HCT116 (cell line): ENCODE measurements at regions not wholly inside any gene's neighbourhood (a gene's known extent, or its start where the extent isn't known, plus 50 kb on each side); places are given as distances from the start of the nearest gene placed in this dataset.

ENCODE experiments used
- ATAC-seq: fragments of 200-7000 bp; cut with Tn5 transposase; 2 replicates; pipeline ENCODE4 v1.9.1; 2020; ENCODE audit warnings: mild to moderate bottlenecking, moderate library complexity
- BruUV-seq: library from RNA; stranded (reverse); fragments of 400-500 nt; replicated peaks from 2 replicates; lab custom pipeline; 2021; lab: Mats Ljungman, UMichigan
- CTCF ChIA-PET: fragments of 300-600 bp; sonication (Branson Sonifier 250); formaldehyde crosslinking; loops from one replicate; lab custom pipeline; 2021; ENCODE audit warnings: antibody characterized with exemption; lab: Charles Lee
- POLR2A ChIA-PET: fragments of 300-600, 350-600 bp; sonication (Branson Sonifier 250); formaldehyde crosslinking; loops from one replicate; lab custom pipeline; 2021; ENCODE audit warnings: antibody characterized with exemption; lab: Charles Lee
- RAD21 ChIA-PET, 2 experiments: fragments of 300-600 bp; sonication (Branson Sonifier 250); formaldehyde crosslinking; loops; one replicate each; lab custom pipeline; 2023; ENCODE audit warnings: low total read pairs in 2 of 2; ENCODE audit not compliant: uncharacterized antibody in 2 of 2, unreplicated experiment in 2 of 2, low non-redundant PET in 1 of 2; lab: Charles Lee
- DNase-seq: peaks from one replicate; pipeline ENCODE4 v3.0.0-alpha.2; 2010; ENCODE audit warnings: low read depth, low spot score
- H2AFZ ChIP-seq: fragments of 200-600 bp; shearing (Covaris generic), sonication (generic); 2 replicates; pipeline ENCODE4 v1.6.1; 2017; ENCODE audit warnings: low read depth, mixed run types, mixed read lengths, antibody characterized with exemption, low read length; ENCODE audit not compliant: poor library complexity, severe bottlenecking
- H3K27ac ChIP-seq: 2 replicates; pipeline ENCODE4 v1.5.1; 2012; ENCODE audit warnings: low read depth, low read length
- H3K27me3 ChIP-seq: fragments of 200-600 bp; sonication (generic); 2 replicates; pipeline ENCODE4 v1.6.1; 2016; ENCODE audit warnings: mixed run types, low read length, mixed read lengths; ENCODE audit not compliant: insufficient read depth
- H3K36me3 ChIP-seq, 2 experiments: fragments of 200-500 bp in 1 of 2; fragments of 200-600 bp in 1 of 2; sonication (Bioruptor generic) in 1 of 2; sonication (generic) in 1 of 2; 2 replicates each; pipeline versions ENCODE4 v1.5.1 to v1.6.1; 2014 to 2016; ENCODE audit warnings: low read length in 2 of 2, inconsistent platforms in 1 of 2, mixed read lengths in 1 of 2, mixed run types in 1 of 2; ENCODE audit not compliant: insufficient read depth in 2 of 2, control insufficient read depth in 1 of 2
- H3K4me1 ChIP-seq, 2 experiments: fragments of 200-600 bp in 1 of 2; sonication (generic) in 1 of 2; 2 replicates each; pipeline versions ENCODE4 v1.5.1 to v1.6.1; 2012 to 2017; ENCODE audit warnings: low read length in 2 of 2, inconsistent platforms in 1 of 2, mild to moderate bottlenecking in 1 of 2, mixed read lengths in 1 of 2, mixed run types in 1 of 2, moderate library complexity in 1 of 2; ENCODE audit not compliant: insufficient read depth in 2 of 2, control insufficient read depth in 1 of 2
- H3K4me2 ChIP-seq: fragments of 200-600 bp; sonication (generic); 2 replicates; pipeline ENCODE4 v1.6.1; 2017; ENCODE audit warnings: mixed run types, low read length, mixed read lengths
- H3K4me3 ChIP-seq, 2 experiments: fragments of 200-600 bp in 1 of 2; sonication (generic) in 1 of 2; replicated peaks in 1 of 2; 2 replicates each; pipeline ENCODE4 v1.5.1; 2011 to 2016; ENCODE audit warnings: low read length in 2 of 2, control low read depth in 1 of 2, low read depth in 1 of 2, mild to moderate bottlenecking in 1 of 2, mixed read lengths in 1 of 2, mixed run types in 1 of 2
- H3K79me2 ChIP-seq: fragments of 200-600 bp; sonication (generic); 2 replicates; pipeline ENCODE4 v1.6.1; 2017; ENCODE audit warnings: mild to moderate bottlenecking, mixed run types, low read length, moderate library complexity, mixed read lengths; ENCODE audit not compliant: insufficient read depth
- H3K9ac ChIP-seq: fragments of 200-600 bp; sonication (generic); 2 replicates; pipeline ENCODE4 v1.6.1; 2016; ENCODE audit warnings: low read length, mixed read lengths
- H3K9me2 ChIP-seq: fragments of 200-600 bp; sonication (generic), shearing (Covaris generic); 2 replicates; pipeline ENCODE4 v1.6.1; 2017; ENCODE audit warnings: mixed run types, mild to moderate bottlenecking, moderate library complexity; ENCODE audit not compliant: insufficient read depth
- H3K9me3 ChIP-seq, 2 experiments: fragments of 200-500 bp in 1 of 2; fragments of 200-600 bp in 1 of 2; sonication (Bioruptor generic) in 1 of 2; sonication (generic) in 1 of 2; 2 replicates each; pipeline ENCODE4 v1.6.1; 2014 to 2017; ENCODE audit warnings: low read length in 2 of 2, mixed read lengths in 2 of 2, inconsistent platforms in 1 of 2, low read depth in 1 of 2, mild to moderate bottlenecking in 1 of 2, mixed run types in 1 of 2, moderate library complexity in 1 of 2; ENCODE audit not compliant: control insufficient read depth in 1 of 2, insufficient read depth in 1 of 2
- H4K20me1 ChIP-seq: fragments of 200-600 bp; sonication (generic), shearing (Covaris generic); 2 replicates; pipeline ENCODE4 v1.6.1; 2017; ENCODE audit warnings: mixed run types, mild to moderate bottlenecking, moderate library complexity; ENCODE audit not compliant: insufficient read depth
- ATF3 ChIP-seq: IDR thresholded peaks from 2 replicates; pipeline ENCODE4 v1.6.1; 2012
- CBX3 ChIP-seq: IDR thresholded peaks from 2 replicates; pipeline ENCODE4 v1.6.1; 2012; ENCODE audit warnings: low read depth
- CEBPB ChIP-seq: IDR thresholded peaks from 2 replicates; pipeline ENCODE4 v1.6.1; 2012; ENCODE audit warnings: low read depth
- CTCF ChIP-seq, 3 experiments: fragments of 200-600 bp in 1 of 3; sonication (generic) in 1 of 3; IDR thresholded peaks in 2 of 3; conservative IDR thresholded peaks in 1 of 3; 2 replicates each; pipeline ENCODE4 v1.5.1; 2012 to 2017; ENCODE audit warnings: low read depth in 2 of 3, low read length in 2 of 3, antibody characterized with exemption in 1 of 3, borderline replicate concordance in 1 of 3, control low read depth in 1 of 3, mild to moderate bottlenecking in 1 of 3, mixed read lengths in 1 of 3, mixed run types in 1 of 3, moderate library complexity in 1 of 3; ENCODE audit not compliant: insufficient read depth in 1 of 3
- EGR1 ChIP-seq: IDR thresholded peaks from 2 replicates; pipeline ENCODE4 v1.6.1; 2012; ENCODE audit warnings: low read depth
- ELF1 ChIP-seq: IDR thresholded peaks from 2 replicates; pipeline ENCODE4 v1.6.1; 2012; ENCODE audit warnings: low read depth, borderline replicate concordance
- EZH2phosphoT487 ChIP-seq: fragments of 200-600 bp; IDR thresholded peaks from 2 replicates; pipeline ENCODE4 v1.6.1; 2018; ENCODE audit warnings: antibody characterized with exemption, borderline replicate concordance
- JUND ChIP-seq: IDR thresholded peaks from 2 replicates; pipeline ENCODE4 v1.6.1; 2012
- MAX ChIP-seq: IDR thresholded peaks from 2 replicates; pipeline ENCODE4 v1.6.1; 2012
- POLR2A ChIP-seq: IDR thresholded peaks from 2 replicates; pipeline ENCODE4 v1.7.0; 2011; ENCODE audit warnings: borderline replicate concordance; ENCODE audit not compliant: insufficient read depth, insufficient read length; ENCODE audit errors: extremely low read depth
- POLR2AphosphoS5 ChIP-seq: IDR thresholded peaks from 2 replicates; pipeline ENCODE4 v1.6.1; 2011; ENCODE audit warnings: mild to moderate bottlenecking, low read depth, low read length, moderate library complexity
- RAD21 ChIP-seq: IDR thresholded peaks from 2 replicates; pipeline ENCODE4 v1.6.1; 2012; ENCODE audit warnings: low read depth, mild to moderate bottlenecking
- REST ChIP-seq: IDR thresholded peaks from 2 replicates; pipeline ENCODE4 v1.6.1; 2012; ENCODE audit warnings: low read depth
- SIN3A ChIP-seq: IDR thresholded peaks from 2 replicates; pipeline ENCODE4 v1.6.1; 2012; ENCODE audit warnings: low read depth
- SP1 ChIP-seq: IDR thresholded peaks from 2 replicates; pipeline ENCODE4 v1.6.1; 2012; ENCODE audit warnings: low read depth
- SRF ChIP-seq: IDR thresholded peaks from 2 replicates; pipeline ENCODE4 v1.6.1; 2012; ENCODE audit warnings: low read depth
- TCF7L2 ChIP-seq: IDR thresholded peaks from 2 replicates; pipeline ENCODE4 v1.7.0; 2011; ENCODE audit warnings: borderline replicate concordance, inconsistent platforms; ENCODE audit not compliant: insufficient read depth, insufficient read length; ENCODE audit errors: extremely low read depth
- YY1 ChIP-seq: IDR thresholded peaks from 2 replicates; pipeline ENCODE4 v1.6.1; 2011; ENCODE audit warnings: low read length, low read depth, moderate library complexity, mild to moderate bottlenecking; ENCODE audit not compliant: insufficient replicate concordance; ENCODE audit errors: extremely low read depth
- ZBTB33 ChIP-seq: IDR thresholded peaks from 2 replicates; pipeline ENCODE4 v1.6.1; 2011; ENCODE audit warnings: mild to moderate bottlenecking, low read length, moderate library complexity; ENCODE audit not compliant: insufficient replicate concordance; ENCODE audit errors: extremely low read depth
- ZNF274 ChIP-seq: fragments of 200-500 bp; sonication (Bioruptor generic); IDR thresholded peaks from 2 replicates; pipeline ENCODE4 v1.6.1; 2014; ENCODE audit warnings: mild to moderate bottlenecking, low read depth, low read length, inconsistent platforms
- intact Hi-C: fragments of 100-400 bp; cut with micrococcal nuclease; formaldehyde crosslinking; loops from 2 replicates; pipeline ENCODE4 v1.10.0; 2022

- Histone ChIP-seq H3K9me3 (no peaks in the 10 kb centered on the region), H2AFZ (no peak overlapping the region), H3K9ac (no peak overlapping the region), H3K27ac (no peak overlapping the region), H3K4me1 (no peaks in the 10 kb centered on the region), H3K79me2 (no peaks in the 10 kb centered on the region), H3K27me3 (no peaks in the 10 kb centered on the region), H3K9me2 (no peaks in the 10 kb centered on the region), H3K36me3 (no peaks in the 10 kb centered on the region), H4K20me1 (no peaks in the 10 kb centered on the region), H3K4me2 (no peak overlapping the region), H3K4me3 (no peak overlapping the region)
- TF ChIP-seq MAX (no peak), ATF3 (no peak), CEBPB (no peak), REST (no peak), JUND (no peak), SRF (no peak), ZNF274 (no peak), SP1 (no peak), POLR2A (no peak), CTCF (IDR thresholded peaks at IDR 0.05 in 2 of 3, conservative IDR thresholded peaks at IDR 0.05 in 1 of 3; ENCODE audit: borderline replicate concordance in 1 of 3, insufficient read depth in 1 of 3, low read depth in 2 of 3, low read length in 2 of 3) (no peak), SIN3A (no peak), TCF7L2 (no peak), RAD21 (no peak), YY1 (no peak), ELF1 (no peak), CBX3 (no peak), ZBTB33 (no peak), POLR2AphosphoS5 (no peak), EGR1 (no peak), EZH2phosphoT487 (no peak)
- RAD21 ChIA-PET, result no interaction called here
- DNase-seq, result no peak
- POLR2A ChIA-PET, result no interaction called here
- BruUV-seq, result no TSS peak
- no peak for ATAC-seq
- CTCF ChIA-PET, result interaction anchor here (0.9 kb wide), 1 partner anchor 20 kb away, joined by 3 read pairs; no protein-coding TSS in a partner anchor
- intact Hi-C loops, result no loop called here
Measured at GRCh38 chr11:96484361-96484760, 94.5 kb downstream of the JRKL start.
